GM18517 (cell line): ENCODE measurements at regions not wholly inside any gene's neighbourhood (a gene's known extent, or its start where the extent isn't known, plus 50 kb on each side); places are given as distances from the start of the nearest gene placed in this dataset.
"Not testable (repeated sequence)": the region's sequence is repeated elsewhere in the genome, so short reads cannot be mapped to it uniquely, and the experiment has no call there.

ENCODE experiments used
- ATAC-seq: cut with Tn5 transposase; IDR thresholded peaks from one replicate; pipeline ENCODE4 v1.9.1; 2021; ENCODE audit warnings: mild to moderate bottlenecking, moderate library complexity; ENCODE audit not compliant: unreplicated experiment

- no peak for ATAC-seq
Measured at GRCh38 chr20:53655625-53656292, 62.1 kb upstream of the ZNF217 start.

GRCh38 chr20:53654932-53655624 lies 61.4 kb upstream of the ZNF217 start:
- ATAC-seq: no peak

GRCh38 chr20:53654521-53654920 lies 60.9 kb upstream of the ZNF217 start:
- ATAC-seq: not testable (repeated sequence)

- ATAC-seq: peak; percentile 11
Measured at GRCh38 chr20:53652859-53653517, 59.3 kb upstream of the ZNF217 start.

GRCh38 chr20:53652090-53652858 lies 58.6 kb upstream of the ZNF217 start:
- peak; percentile 73 for ATAC-seq

- ATAC-seq: not testable (repeated sequence)
Measured at GRCh38 chr20:53649493-53649892, 55.9 kb upstream of the ZNF217 start.

- ATAC-seq: no peak
Measured at GRCh38 chr20:53647286-53647821, 53.7 kb upstream of the ZNF217 start.

- ATAC-seq: no peak
Measured at GRCh38 chr20:53646550-53646949, 52.9 kb upstream of the ZNF217 start.

- ATAC-seq: no peak
Measured at GRCh38 chr20:53645582-53645897, 51.9 kb upstream of the ZNF217 start.

- not testable (repeated sequence) for ATAC-seq
Measured at GRCh38 chr20:53644108-53644507, 50.5 kb upstream of the ZNF217 start.
